ENCODE measurements at regions not wholly inside any gene's neighbourhood (a gene's known extent, or its start where the extent isn't known, plus 50 kb on each side); places are given as distances from the start of the nearest gene placed in this dataset.

- Histone ChIP-seq H3K27ac (ENCODE audit: insufficient read depth, low read depth, low read length) (no peak overlapping the region), H3K36me3 (ENCODE audit: control insufficient read depth in 2 of 2, extremely low read depth in 1 of 2, insufficient read depth in 2 of 2, low read length in 2 of 2) (no peaks in the 10 kb centered on the region), H2AFZ (ENCODE audit: low read depth, low read length) (no peak overlapping the region), H3K9me3 (replicated peaks; ENCODE audit: control insufficient read depth, insufficient read depth, low read length) (peaks cover 14% of the 10 kb centered on the region), H3K4me2 (ENCODE audit: insufficient read depth, low read length) (no peak overlapping the region), H3K9ac (replicated peaks; ENCODE audit: extremely low read depth, insufficient read depth, low read length) (no peak overlapping the region), H3K4me1 (ENCODE audit: control insufficient read depth, extremely low read depth, insufficient read depth, low read length) (no peaks in the 10 kb centered on the region), H3K9me1 (replicated peaks; ENCODE audit: control insufficient read depth, extremely low read depth, insufficient read depth, low read length) (no peaks in the 10 kb centered on the region), H3K4me3 (replicated peaks in 1 of 3; ENCODE audit: insufficient read depth in 1 of 3, low read depth in 1 of 3, low read length in 3 of 3) (no peak overlapping the region), H3K27me3 (ENCODE audit: control insufficient read depth in 2 of 2, insufficient read depth in 2 of 2, low read length in 2 of 2) (no peaks in the 10 kb centered on the region), H4K20me1 (replicated peaks; ENCODE audit: control insufficient read depth, extremely low read depth, insufficient read depth, low read length) (no peaks in the 10 kb centered on the region), H3K79me2 (ENCODE audit: control insufficient read depth, insufficient read depth, low read length) (no peaks in the 10 kb centered on the region)
- TF ChIP-seq EZH2 (IDR thresholded peaks at IDR 0.05; ENCODE audit: borderline replicate concordance, low read depth, low read length, severe bottlenecking): no peak
- no peak for TF ChIP-seq JUN (IDR thresholded peaks at IDR 0.05; ENCODE audit: borderline replicate concordance, insufficient read depth, insufficient read length, low read depth)
- BruUV-seq (replicated peaks): no TSS peak
- dilution Hi-C loops (cut with MboI; ENCODE audit: extremely low pct_ligation_motif_present, low sequenced_read_pairs) (no loop called here), intact Hi-C loops (cut with micrococcal nuclease) (no loop called here)
- no peak for FAIRE-seq
- no peak for DNase-seq (ENCODE audit: low read depth, low spot score)
- POLR2A ChIA-PET: no interaction called here
- CTCF ChIA-PET: no interaction called here
Measured at GRCh38 chr2:129462349-129462748, 517.1 kb upstream of the RAB6C start.

GRCh38 chr2:129462967-129463366 is 516.5 kb upstream of the RAB6C start:
- FAIRE-seq (no peak), DNase-seq (ENCODE audit: low read depth, low spot score) (no peak)
- Histone ChIP-seq H3K9me1 (replicated peaks; ENCODE audit: control insufficient read depth, extremely low read depth, insufficient read depth, low read length) (no peaks in the 10 kb centered on the region), H3K4me2 (ENCODE audit: insufficient read depth, low read length) (no peak overlapping the region), H3K4me1 (ENCODE audit: control insufficient read depth, extremely low read depth, insufficient read depth, low read length) (no peaks in the 10 kb centered on the region), H4K20me1 (replicated peaks; ENCODE audit: control insufficient read depth, extremely low read depth, insufficient read depth, low read length) (no peaks in the 10 kb centered on the region), H3K9me3 (replicated peaks; ENCODE audit: control insufficient read depth, insufficient read depth, low read length) (peaks cover 14% of the 10 kb centered on the region), H2AFZ (ENCODE audit: low read depth, low read length) (no peak overlapping the region), H3K9ac (replicated peaks; ENCODE audit: extremely low read depth, insufficient read depth, low read length) (no peak overlapping the region), H3K36me3 (ENCODE audit: control insufficient read depth in 2 of 2, extremely low read depth in 1 of 2, insufficient read depth in 2 of 2, low read length in 2 of 2) (no peaks in the 10 kb centered on the region), H3K79me2 (ENCODE audit: control insufficient read depth, insufficient read depth, low read length) (no peaks in the 10 kb centered on the region), H3K27me3 (ENCODE audit: control insufficient read depth in 2 of 2, insufficient read depth in 2 of 2, low read length in 2 of 2) (no peaks in the 10 kb centered on the region), H3K27ac (ENCODE audit: insufficient read depth, low read depth, low read length) (no peak overlapping the region), H3K4me3 (replicated peaks in 1 of 3; ENCODE audit: insufficient read depth in 1 of 3, low read depth in 1 of 3, low read length in 3 of 3) (no peak overlapping the region)
- dilution Hi-C loops (cut with MboI; ENCODE audit: extremely low pct_ligation_motif_present, low sequenced_read_pairs) (no loop called here), intact Hi-C loops (cut with micrococcal nuclease) (no loop called here)
- TF ChIP-seq MYC (IDR thresholded peaks at IDR 0.05; ENCODE audit: low read depth, low read length) (no peak), JUN (IDR thresholded peaks at IDR 0.05; ENCODE audit: borderline replicate concordance, insufficient read depth, insufficient read length, low read depth) (no peak), GATA2 (IDR thresholded peaks at IDR 0.05; ENCODE audit: insufficient read depth, insufficient read length, low read depth, low read length) (no peak), POLR2A (IDR thresholded peaks at IDR 0.05; ENCODE audit: low read depth, low read length) (no peak), POLR2AphosphoS5 (IDR thresholded peaks at IDR 0.05; ENCODE audit: insufficient read depth, low read depth, low read length) (no peak), MAX (IDR thresholded peaks at IDR 0.05; ENCODE audit: insufficient read depth, insufficient read length) (no peak), EZH2 (IDR thresholded peaks at IDR 0.05; ENCODE audit: borderline replicate concordance, low read depth, low read length, severe bottlenecking) (no peak), FOS (IDR thresholded peaks at IDR 0.05; ENCODE audit: borderline replicate concordance, insufficient read depth, low read length) (no peak)
- TF ChIP-seq, protein P1, sequence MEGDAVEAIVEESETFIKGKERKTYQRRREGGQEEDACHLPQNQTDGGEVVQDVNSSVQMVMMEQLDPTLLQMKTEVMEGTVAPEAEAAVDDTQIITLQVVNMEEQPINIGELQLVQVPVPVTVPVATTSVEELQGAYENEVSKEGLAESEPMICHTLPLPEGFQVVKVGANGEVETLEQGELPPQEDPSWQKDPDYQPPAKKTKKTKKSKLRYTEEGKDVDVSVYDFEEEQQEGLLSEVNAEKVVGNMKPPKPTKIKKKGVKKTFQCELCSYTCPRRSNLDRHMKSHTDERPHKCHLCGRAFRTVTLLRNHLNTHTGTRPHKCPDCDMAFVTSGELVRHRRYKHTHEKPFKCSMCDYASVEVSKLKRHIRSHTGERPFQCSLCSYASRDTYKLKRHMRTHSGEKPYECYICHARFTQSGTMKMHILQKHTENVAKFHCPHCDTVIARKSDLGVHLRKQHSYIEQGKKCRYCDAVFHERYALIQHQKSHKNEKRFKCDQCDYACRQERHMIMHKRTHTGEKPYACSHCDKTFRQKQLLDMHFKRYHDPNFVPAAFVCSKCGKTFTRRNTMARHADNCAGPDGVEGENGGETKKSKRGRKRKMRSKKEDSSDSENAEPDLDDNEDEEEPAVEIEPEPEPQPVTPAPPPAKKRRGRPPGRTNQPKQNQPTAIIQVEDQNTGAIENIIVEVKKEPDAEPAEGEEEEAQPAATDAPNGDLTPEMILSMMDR (IDR thresholded peaks at IDR 0.05; ENCODE audit: extremely low read depth in 1 of 2, insufficient read depth in 1 of 2, low read depth in 1 of 2, low read length in 2 of 2): no peak
- no TSS peak for BruUV-seq (replicated peaks)
- CTCF ChIA-PET: no interaction called here
- POLR2A ChIA-PET: no interaction called here
